ENCODE measurements at regions not wholly inside any gene's neighbourhood (a gene's known extent, or its start where the extent isn't known, plus 50 kb on each side); places are given as distances from the start of the nearest gene placed in this dataset.

GRCh38 chr5:145283141-145283810 is 551.9 kb downstream of the PRELID2 start:
- Histone ChIP-seq H3K9ac (ENCODE audit: insufficient read length) (no peak overlapping the region), H3K36me3 (ENCODE audit: insufficient read depth, low read length) (no peaks in the 10 kb centered on the region), H3K9me3 (ENCODE audit: low read depth, low read length) (no peaks in the 10 kb centered on the region), H3K27ac (no peak overlapping the region), H3K4me3 (no peak overlapping the region)
- TF ChIP-seq FOXP2 (optimal IDR thresholded peaks at IDR 0.05; ENCODE audit: control extremely low read depth, extremely low read length, insufficient read depth) (no peak), EZH2 (IDR thresholded peaks at IDR 0.05) (no peak), POLR2AphosphoS5 (IDR thresholded peaks at IDR 0.05; ENCODE audit: borderline replicate concordance, low read depth, low read length) (no peak)
- no peak for DNase-seq (ENCODE audit: low read depth, low spot score)

DNA sequence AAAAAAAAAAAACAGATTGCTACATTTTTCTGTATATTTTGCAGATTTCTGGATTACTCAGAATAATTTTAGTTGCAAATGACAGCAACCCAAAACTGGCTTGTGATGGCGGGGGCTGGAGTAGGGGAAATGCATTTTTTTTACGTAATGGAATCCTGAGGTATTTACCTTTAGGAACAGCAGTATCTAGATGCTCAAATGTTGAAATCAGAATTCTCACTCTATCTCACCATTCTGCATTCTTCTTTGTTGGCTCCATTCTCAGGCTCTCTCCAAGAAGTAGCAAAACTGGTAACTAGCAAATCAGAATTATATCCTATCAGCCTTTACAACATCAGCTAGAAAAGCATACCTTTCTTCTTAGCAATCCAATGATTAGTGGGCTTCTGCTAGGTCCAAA is 554.3 kb downstream of the PRELID2 start:
- TF ChIP-seq EZH2 (IDR thresholded peaks at IDR 0.05) = no peak
- no peak for TF ChIP-seq FOXP2 (optimal IDR thresholded peaks at IDR 0.05; ENCODE audit: control extremely low read depth, extremely low read length, insufficient read depth)
- no peak for TF ChIP-seq POLR2AphosphoS5 (IDR thresholded peaks at IDR 0.05; ENCODE audit: borderline replicate concordance, low read depth, low read length)
- no peak overlapping the region for H3K9ac ChIP-seq (ENCODE audit: insufficient read length)
- no peak overlapping the region for H3K27ac ChIP-seq
- no peak for DNase-seq (ENCODE audit: low read depth, low spot score)
- H3K4me3 ChIP-seq = no peak overlapping the region
- H3K36me3 ChIP-seq (ENCODE audit: insufficient read depth, low read length) = no peaks in the 10 kb centered on the region
- H3K9me3 ChIP-seq (ENCODE audit: low read depth, low read length) = no peaks in the 10 kb centered on the region

DNA sequence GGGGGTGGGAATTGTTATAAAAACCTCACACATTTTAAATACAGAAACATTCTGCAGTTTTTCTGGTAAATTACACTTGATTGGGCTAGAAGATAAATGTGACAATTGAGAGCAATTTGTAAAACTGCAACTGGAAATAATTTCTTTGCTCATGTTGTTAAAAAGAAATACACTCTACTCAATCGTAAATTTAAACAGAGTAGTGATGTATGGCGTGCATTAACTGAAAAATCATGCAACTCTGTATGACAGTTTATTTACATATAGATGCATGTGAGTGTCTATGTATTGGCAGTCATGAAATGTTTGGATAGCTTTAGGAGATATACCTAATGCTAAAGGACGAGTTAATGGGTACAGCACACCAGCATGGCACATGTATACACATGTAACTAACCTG is 554.9 kb downstream of the PRELID2 start:
- no peak overlapping the region for H3K9ac ChIP-seq (ENCODE audit: insufficient read length)
- no peaks in the 10 kb centered on the region for H3K36me3 ChIP-seq (ENCODE audit: insufficient read depth, low read length)
- no peaks in the 10 kb centered on the region for H3K9me3 ChIP-seq (ENCODE audit: low read depth, low read length)
- DNase-seq (ENCODE audit: low read depth, low spot score) = no peak
- TF ChIP-seq EZH2 (IDR thresholded peaks at IDR 0.05) (no peak), POLR2AphosphoS5 (IDR thresholded peaks at IDR 0.05; ENCODE audit: borderline replicate concordance, low read depth, low read length) (no peak), FOXP2 (optimal IDR thresholded peaks at IDR 0.05; ENCODE audit: control extremely low read depth, extremely low read length, insufficient read depth) (no peak)
- no peak overlapping the region for H3K4me3 ChIP-seq
- no peak overlapping the region for H3K27ac ChIP-seq

DNA sequence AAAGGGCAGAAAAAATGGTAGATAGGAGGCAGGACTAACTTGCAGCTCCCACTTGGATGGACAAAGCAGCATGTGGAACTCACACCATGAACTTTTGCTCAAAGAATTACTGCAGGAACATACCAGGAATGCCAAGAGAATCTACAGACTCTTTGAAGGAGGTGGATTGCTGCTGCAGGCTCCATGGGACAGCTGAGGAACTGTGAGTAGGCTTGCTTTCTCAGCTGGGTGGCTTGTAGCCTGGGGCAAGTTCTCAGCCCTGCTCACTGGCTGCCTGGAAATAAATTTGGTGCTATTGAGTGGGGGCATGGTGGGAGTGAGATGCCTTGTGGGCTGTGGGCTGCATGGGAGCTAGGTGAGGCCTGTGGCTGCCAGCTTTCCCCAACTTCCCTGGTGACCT is 574.5 kb downstream of the PRELID2 start:
- Histone ChIP-seq H3K36me3 (ENCODE audit: insufficient read depth, low read length) (no peaks in the 10 kb centered on the region), H3K9me3 (ENCODE audit: low read depth, low read length) (no peaks in the 10 kb centered on the region), H3K9ac (ENCODE audit: insufficient read length) (no peak overlapping the region), H3K27ac (no peak overlapping the region), H3K4me3 (no peak overlapping the region)
- DNase-seq (ENCODE audit: low read depth, low spot score) = no peak
- TF ChIP-seq EZH2 (IDR thresholded peaks at IDR 0.05) = no peak
- TF ChIP-seq POLR2AphosphoS5 (IDR thresholded peaks at IDR 0.05; ENCODE audit: borderline replicate concordance, low read depth, low read length) = no peak
- no peak for TF ChIP-seq FOXP2 (optimal IDR thresholded peaks at IDR 0.05; ENCODE audit: control extremely low read depth, extremely low read length, insufficient read depth)

DNA sequence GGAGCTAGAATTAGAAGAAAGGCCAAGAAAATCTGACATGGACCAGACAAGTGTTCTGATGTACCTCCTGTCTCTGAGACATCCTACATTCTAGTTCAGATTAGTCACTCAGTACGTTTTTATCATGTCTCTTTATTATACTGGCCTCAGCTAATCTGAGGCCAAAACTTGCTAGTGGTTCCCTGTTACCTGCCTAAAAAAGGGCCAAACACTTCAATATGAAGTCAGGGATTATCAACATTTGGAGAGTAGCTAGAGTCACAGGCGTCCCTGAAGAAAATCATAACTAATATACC is 587.4 kb downstream of the PRELID2 start:
- no peaks in the 10 kb centered on the region for H3K36me3 ChIP-seq (ENCODE audit: insufficient read depth, low read length)
- H3K27ac ChIP-seq = no peak overlapping the region
- TF ChIP-seq EZH2 (IDR thresholded peaks at IDR 0.05) (no peak), FOXP2 (optimal IDR thresholded peaks at IDR 0.05; ENCODE audit: control extremely low read depth, extremely low read length, insufficient read depth) (no peak), POLR2AphosphoS5 (IDR thresholded peaks at IDR 0.05; ENCODE audit: borderline replicate concordance, low read depth, low read length) (no peak)
- no peak for DNase-seq (ENCODE audit: low read depth, low spot score)
- H3K9ac ChIP-seq (ENCODE audit: insufficient read length) = no peak overlapping the region
- no peaks in the 10 kb centered on the region for H3K9me3 ChIP-seq (ENCODE audit: low read depth, low read length)
- no peak overlapping the region for H3K4me3 ChIP-seq

GRCh38 chr5:145246961-145247744 is 588.0 kb downstream of the PRELID2 start:
- H3K4me3 ChIP-seq = no peak overlapping the region
- no peak overlapping the region for H3K9ac ChIP-seq (ENCODE audit: insufficient read length)
- H3K9me3 ChIP-seq (ENCODE audit: low read depth, low read length) = no peaks in the 10 kb centered on the region
- TF ChIP-seq POLR2AphosphoS5 (IDR thresholded peaks at IDR 0.05; ENCODE audit: borderline replicate concordance, low read depth, low read length) = no peak
- TF ChIP-seq EZH2 (IDR thresholded peaks at IDR 0.05) = no peak
- TF ChIP-seq FOXP2 (optimal IDR thresholded peaks at IDR 0.05; ENCODE audit: control extremely low read depth, extremely low read length, insufficient read depth) = no peak
- no peaks in the 10 kb centered on the region for H3K36me3 ChIP-seq (ENCODE audit: insufficient read depth, low read length)
- no peak overlapping the region for H3K27ac ChIP-seq
- DNase-seq (ENCODE audit: low read depth, low spot score) = no peak

DNA sequence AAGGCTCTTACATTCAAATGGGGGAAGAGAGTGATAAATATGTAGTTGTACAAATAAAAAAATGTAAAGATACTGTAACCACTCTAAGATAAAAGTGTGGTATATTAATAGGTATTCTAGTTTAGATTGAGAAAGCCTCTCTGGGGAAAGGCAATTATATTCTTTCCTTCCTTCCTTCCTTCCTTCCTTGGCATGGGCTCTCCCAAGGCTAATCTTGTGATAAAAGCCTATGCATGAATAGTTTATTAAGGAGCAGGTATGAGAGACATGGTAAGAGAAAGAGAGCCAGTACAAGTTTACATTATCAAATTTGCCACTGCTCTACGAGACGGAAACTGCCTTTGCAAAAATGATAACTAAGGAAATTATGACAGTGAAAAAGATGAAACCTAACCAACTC is 588.8 kb downstream of the PRELID2 start:
- peak; percentile 82 for DNase-seq (ENCODE audit: low read depth, low spot score)
- no peak overlapping the region for H3K9ac ChIP-seq (ENCODE audit: insufficient read length)
- TF ChIP-seq FOXP2 (optimal IDR thresholded peaks at IDR 0.05; ENCODE audit: control extremely low read depth, extremely low read length, insufficient read depth) = no peak
- TF ChIP-seq POLR2AphosphoS5 (IDR thresholded peaks at IDR 0.05; ENCODE audit: borderline replicate concordance, low read depth, low read length) = no peak; the same call in 1 of the 2 replicates
- no peak for TF ChIP-seq EZH2 (IDR thresholded peaks at IDR 0.05)
- H3K4me3 ChIP-seq = peak overlapping the region; percentile 72
- no peaks in the 10 kb centered on the region for H3K36me3 ChIP-seq (ENCODE audit: insufficient read depth, low read length)
- no peaks in the 10 kb centered on the region for H3K9me3 ChIP-seq (ENCODE audit: low read depth, low read length)
- 0 out of 2 replicates have a peak overlapping the region, but pooled peaks have one; percentile 69 for H3K27ac ChIP-seq

DNA sequence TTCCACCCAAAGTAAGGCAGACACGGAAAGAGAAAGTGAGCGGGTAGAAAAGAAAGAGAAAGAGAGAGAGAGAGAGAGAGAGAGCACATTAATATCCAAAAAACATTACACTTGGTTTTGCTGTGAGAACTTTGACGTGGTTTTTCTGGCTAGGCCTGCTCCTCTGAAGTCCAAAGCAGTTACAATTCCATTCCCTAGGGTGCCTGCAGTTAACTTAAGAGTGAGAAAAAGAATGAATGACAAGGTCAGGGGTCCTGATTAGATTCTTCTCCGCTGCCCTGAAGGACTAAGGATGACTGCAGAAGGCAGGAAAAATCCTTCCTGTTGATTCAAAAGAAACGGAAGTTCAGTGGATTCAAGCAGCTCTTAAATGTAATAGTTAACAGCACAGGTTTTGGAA is 589.8 kb downstream of the PRELID2 start:
- peak overlapping the region; percentile 69 for H3K27ac ChIP-seq
- H3K36me3 ChIP-seq (ENCODE audit: insufficient read depth, low read length) = no peaks in the 10 kb centered on the region
- H3K9me3 ChIP-seq (ENCODE audit: low read depth, low read length) = no peaks in the 10 kb centered on the region
- peak overlapping the region; percentile 46 for H3K9ac ChIP-seq (ENCODE audit: insufficient read length)
- no peak for DNase-seq (ENCODE audit: low read depth, low spot score)
- peak overlapping the region; percentile 72 for H3K4me3 ChIP-seq
- TF ChIP-seq EZH2 (IDR thresholded peaks at IDR 0.05) (no peak), FOXP2 (optimal IDR thresholded peaks at IDR 0.05; ENCODE audit: control extremely low read depth, extremely low read length, insufficient read depth) (no peak), POLR2AphosphoS5 (IDR thresholded peaks at IDR 0.05; ENCODE audit: borderline replicate concordance, low read depth, low read length) (no peak)

Data from SK-N-MC (cell line).